WTC11 (cell line): ENCODE measurements at regions not wholly inside any gene's neighbourhood (a gene's known extent, or its start where the extent isn't known, plus 50 kb on each side); places are given as distances from the start of the nearest gene placed in this dataset.

Experiments used
- ATAC-seq: fragments of 200-7000 bp; cut with Tn5 transposase; 2 replicates; pipeline ENCODE4 v1.10.0; 2021; ENCODE audit warnings: mild to moderate bottlenecking, moderate library complexity
- CTCF ChIA-PET: fragments of 300-600 bp; sonication (Branson Sonifier 250); formaldehyde crosslinking; loops from one replicate; lab custom pipeline; 2021; ENCODE audit warnings: antibody characterized with exemption; lab: Charles Lee
- POLR2A ChIA-PET: fragments of 350-600 bp; sonication (Branson Sonifier 250); formaldehyde crosslinking; loops from one replicate; lab custom pipeline; 2021; ENCODE audit warnings: antibody characterized with exemption; lab: Charles Lee
- DNase-seq: peaks from one replicate; pipeline ENCODE4 v3.0.0; 2021; ENCODE audit warnings: low spot score
- H3K27ac Mint-ChIP-seq: 2 replicates; pipeline ENCODE4 v1.8.0; 2021; ENCODE audit warnings: mixed read lengths
- H3K27me3 Mint-ChIP-seq: 2 replicates; pipeline ENCODE4 v1.8.0; 2021; ENCODE audit warnings: low read depth, mild to moderate bottlenecking, moderate library complexity, mixed read lengths
- H3K36me3 Mint-ChIP-seq: 2 replicates; pipeline ENCODE4 v1.8.0; 2021; ENCODE audit warnings: mixed read lengths
- H3K4me1 Mint-ChIP-seq: 2 replicates; pipeline ENCODE4 v1.8.0; 2022; ENCODE audit warnings: mixed read lengths
- H3K4me3 Mint-ChIP-seq: 2 replicates; pipeline ENCODE4 v1.8.0; 2021; ENCODE audit warnings: mild to moderate bottlenecking, moderate library complexity, mixed read lengths
- H3K9me3 Mint-ChIP-seq: 2 replicates; pipeline ENCODE4 v1.8.0; 2021; ENCODE audit warnings: mixed read lengths
- ATF1 ChIP-seq: sonication (generic); formaldehyde crosslinking; IDR thresholded peaks from 2 replicates; pipeline ENCODE4 v1.8.1; 2023; ENCODE audit warnings: mild to moderate bottlenecking, moderate library complexity, missing genetic modification reagents
- ATF3 ChIP-seq: sonication (generic); formaldehyde crosslinking; conservative IDR thresholded peaks from 2 replicates; pipeline ENCODE4 v1.8.1; 2022; ENCODE audit warnings: mild to moderate bottlenecking, missing genetic modification reagents
- ETV6 ChIP-seq: sonication (generic); formaldehyde crosslinking; IDR thresholded peaks from 2 replicates; pipeline ENCODE4 v1.8.1; 2022; ENCODE audit warnings: mild to moderate bottlenecking, missing genetic modification reagents
- MAX ChIP-seq: sonication (generic); formaldehyde crosslinking; IDR thresholded peaks from 2 replicates; pipeline ENCODE4 v1.8.0; 2022; ENCODE audit warnings: mild to moderate bottlenecking, missing genetic modification reagents
- NFYB ChIP-seq: sonication (generic); formaldehyde crosslinking; conservative IDR thresholded peaks from 2 replicates; pipeline ENCODE4 v1.8.0; 2022; ENCODE audit warnings: low read depth, missing genetic modification reagents
- NR1H2 ChIP-seq: sonication (generic); formaldehyde crosslinking; IDR thresholded peaks from 2 replicates; pipeline ENCODE4 v1.9.0; 2021; ENCODE audit warnings: mild to moderate bottlenecking, moderate library complexity, missing genetic modification reagents
- PRRX2 ChIP-seq: fragments of 250-450 bp; sonication (Bioruptor Pico); IDR thresholded peaks from 2 replicates; pipeline ENCODE4 v1.8.0; 2021; ENCODE audit warnings: mild to moderate bottlenecking
- SMAD3 ChIP-seq: sonication (generic); formaldehyde crosslinking; IDR thresholded peaks from 2 replicates; pipeline ENCODE4 v1.8.0; 2022; ENCODE audit warnings: missing genetic modification reagents, mild to moderate bottlenecking, borderline replicate concordance
- STAT6 ChIP-seq: sonication (generic); formaldehyde crosslinking; conservative IDR thresholded peaks from 2 replicates; pipeline ENCODE4 v1.8.1; 2023; ENCODE audit warnings: mild to moderate bottlenecking, low read depth, missing genetic modification reagents, moderate library complexity
- TEAD1 ChIP-seq: sonication (generic); formaldehyde crosslinking; IDR thresholded peaks from 2 replicates; pipeline ENCODE4 v1.8.0; 2022; ENCODE audit warnings: mild to moderate bottlenecking, missing genetic modification reagents
- TP53 ChIP-seq: sonication (generic); formaldehyde crosslinking; IDR thresholded peaks from 2 replicates; pipeline ENCODE4 v1.8.1; 2023; ENCODE audit warnings: mild to moderate bottlenecking, missing genetic modification reagents
- ZNF396 ChIP-seq: fragments of 250-450 bp; sonication (Bioruptor Pico); IDR thresholded peaks from 2 replicates; pipeline ENCODE4 v1.8.0; 2021; ENCODE audit warnings: mild to moderate bottlenecking, moderate library complexity, borderline replicate concordance
- ZNF416 ChIP-seq: fragments of 250-450 bp; sonication (Bioruptor Pico); IDR thresholded peaks from 2 replicates; pipeline ENCODE4 v1.9.0; 2021; ENCODE audit warnings: mild to moderate bottlenecking, inconsistent platforms
- ZNF425 ChIP-seq: fragments of 250-450 bp; sonication (Bioruptor Pico); conservative IDR thresholded peaks from 2 replicates; pipeline ENCODE4 v1.9.0; 2021; ENCODE audit warnings: mild to moderate bottlenecking
- ZNF512 ChIP-seq: sonication (generic); formaldehyde crosslinking; IDR thresholded peaks from 2 replicates; pipeline ENCODE4 v1.8.1; 2022; ENCODE audit warnings: missing genetic modification reagents, borderline replicate concordance
- ZSCAN18 ChIP-seq: fragments of 250-450 bp; sonication (Bioruptor Pico); IDR thresholded peaks from 2 replicates; pipeline ENCODE4 v2.1.2; 2022; ENCODE audit warnings: mild to moderate bottlenecking, moderate library complexity

- TF ChIP-seq STAT6 (CRISPR knock-in tag) = no peak
- TF ChIP-seq PRRX2 (CRISPR knock-in tag) = no peak
- no peak for TF ChIP-seq TP53 (CRISPR knock-in tag)
- TF ChIP-seq ETV6 (CRISPR knock-in tag) = no peak
- TF ChIP-seq ZNF396 (CRISPR knock-in tag) = no peak
- TF ChIP-seq ZSCAN18 = no peak
- TF ChIP-seq NFYB (CRISPR knock-in tag) = no peak
- no peak for TF ChIP-seq ZNF416 (CRISPR knock-in tag)
- TF ChIP-seq TEAD1 (CRISPR knock-in tag) = no peak
- no peak for TF ChIP-seq ZNF425 (CRISPR knock-in tag)
- TF ChIP-seq ATF3 (CRISPR knock-in tag) = no peak
Observed at GRCh38 chr5:152181461-152181860, 223.6 kb downstream of the NMUR2 start (continued).

- DNase-seq (no peak), ATAC-seq (no peak; the same call in 1 of the 2 replicates)
- no peaks in the 10 kb centered on the region; the same call in 1 of the 2 replicates for H3K27me3 Mint-ChIP-seq
- H3K27ac Mint-ChIP-seq = no peak overlapping the region
- H3K4me1 Mint-ChIP-seq = peaks cover 20% of the 10 kb centered on the region
- CTCF ChIA-PET = no interaction called here
- peaks cover 23% of the 10 kb centered on the region for H3K36me3 Mint-ChIP-seq
- TF ChIP-seq ATF3 (CRISPR knock-in tag) = no peak
- TF ChIP-seq ATF1 (CRISPR knock-in tag) = no peak
- no peak for TF ChIP-seq NR1H2 (CRISPR knock-in tag)
- TF ChIP-seq STAT6 (CRISPR knock-in tag) = no peak
- no peak for TF ChIP-seq ZNF512
- no peak for TF ChIP-seq MAX (CRISPR knock-in tag)
- no peak for TF ChIP-seq SMAD3 (CRISPR knock-in tag)
- H3K9me3 Mint-ChIP-seq = peaks cover 30% of the 10 kb centered on the region
- POLR2A ChIA-PET = no interaction called here
- H3K4me3 Mint-ChIP-seq = no peak overlapping the region; the same call in 1 of the 2 replicates
Observed at GRCh38 chr5:152178350-152178699, 226.8 kb downstream of the NMUR2 start.
